Bronchial epithelial cell (primary cell): ENCODE measurements at regions not wholly inside any gene's neighbourhood (a gene's known extent, or its start where the extent isn't known, plus 50 kb on each side); places are given as distances from the start of the nearest gene placed in this dataset.

Source experiments
- DNase-seq: peaks from one replicate; pipeline ENCODE4 v3.0.0-alpha.2; 2010; ENCODE audit warnings: low read depth
- FAIRE-seq: peaks from 2 replicates; lab custom pipeline; 2011; peaks lifted over from hg19 to GRCh38; lab: Jason Lieb, UNC
- H3K27me3 ChIP-seq: 2 replicates; pipeline ENCODE4 v1.5.1; 2011; ENCODE audit warnings: low read length; ENCODE audit not compliant: control insufficient read depth, insufficient read depth
- H3K36me3 ChIP-seq: 2 replicates; pipeline ENCODE4 v1.5.1; 2011; ENCODE audit warnings: low read length; ENCODE audit not compliant: control insufficient read depth, insufficient read depth
- H3K4me3 ChIP-seq: 2 replicates; pipeline ENCODE4 v1.5.1; 2011; ENCODE audit warnings: mild to moderate bottlenecking, low read depth, low read length, control low read depth
- CTCF ChIP-seq: IDR thresholded peaks from 2 replicates; pipeline ENCODE4 v1.5.1; 2011; ENCODE audit warnings: mild to moderate bottlenecking, moderate library complexity, low read length, control low read depth, inconsistent platforms; ENCODE audit not compliant: insufficient read depth, severe bottlenecking

DNA sequence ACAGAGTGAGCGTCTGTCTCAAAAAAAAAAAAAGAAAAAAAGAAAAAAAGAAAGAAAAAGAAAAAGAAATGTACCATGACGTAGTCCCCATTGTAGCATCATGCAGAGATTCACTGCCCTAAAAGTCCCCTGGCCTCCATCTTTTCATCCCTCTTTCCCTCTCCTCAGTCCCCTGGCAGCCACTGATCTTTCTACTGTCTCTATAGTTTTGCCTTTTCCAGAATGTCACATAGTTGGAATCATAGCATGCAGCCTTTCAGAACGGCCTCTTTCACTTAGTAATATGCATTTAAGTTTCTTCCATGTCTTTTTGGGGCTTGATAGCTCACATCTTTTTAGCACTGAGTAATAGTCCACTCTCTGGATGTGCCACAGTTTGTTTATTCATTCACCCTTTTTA lies 60.5 kb upstream of the NCOR2 start:
- DNase-seq (no peak), FAIRE-seq (no peak)
- TF ChIP-seq CTCF: no peak
- H3K36me3 ChIP-seq: no peaks in the 10 kb centered on the region
- H3K4me3 ChIP-seq: no peak overlapping the region
- H3K27me3 ChIP-seq: no peaks in the 10 kb centered on the region

DNA sequence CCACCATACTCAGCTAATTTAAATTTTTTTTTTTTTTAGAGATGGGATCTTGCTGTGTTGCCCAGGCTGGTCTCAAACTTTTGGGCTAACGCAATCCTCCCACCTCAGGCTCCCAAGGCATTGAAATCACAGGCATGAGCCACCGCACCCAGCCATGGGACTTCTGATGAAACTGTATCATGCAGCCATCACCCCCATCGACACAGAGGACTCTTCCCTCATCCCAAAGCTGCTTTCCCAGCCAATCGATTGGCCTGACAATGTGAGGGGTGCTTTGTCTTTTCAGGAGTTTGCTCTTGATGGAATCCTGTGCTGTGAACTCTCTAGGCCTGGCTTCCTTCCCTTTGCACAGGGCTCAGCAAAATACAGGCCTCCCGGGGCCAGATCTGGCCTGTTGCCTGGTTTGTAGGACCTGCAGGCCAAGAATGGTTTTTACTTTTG lies 59.6 kb upstream of the NCOR2 start:
- Histone ChIP-seq H3K36me3 (no peaks in the 10 kb centered on the region), H3K27me3 (no peaks in the 10 kb centered on the region), H3K4me3 (no peak overlapping the region)
- FAIRE-seq (no peak), DNase-seq (no peak)
- no peak for TF ChIP-seq CTCF

GRCh38 chr12:124625867-124626675 lies 58.7 kb upstream of the NCOR2 start:
- Histone ChIP-seq H3K4me3 (no peak overlapping the region), H3K27me3 (no peaks in the 10 kb centered on the region), H3K36me3 (no peaks in the 10 kb centered on the region)
- peak; percentile 63 for DNase-seq
- TF ChIP-seq CTCF: no peak
- FAIRE-seq: no peak

- TF ChIP-seq CTCF: no peak
- no peak for DNase-seq
- Histone ChIP-seq H3K27me3 (no peaks in the 10 kb centered on the region), H3K4me3 (no peak overlapping the region), H3K36me3 (no peaks in the 10 kb centered on the region)
- FAIRE-seq: no peak
Observed at GRCh38 chr12:124624823-124625222, 57.4 kb upstream of the NCOR2 start.

DNA sequence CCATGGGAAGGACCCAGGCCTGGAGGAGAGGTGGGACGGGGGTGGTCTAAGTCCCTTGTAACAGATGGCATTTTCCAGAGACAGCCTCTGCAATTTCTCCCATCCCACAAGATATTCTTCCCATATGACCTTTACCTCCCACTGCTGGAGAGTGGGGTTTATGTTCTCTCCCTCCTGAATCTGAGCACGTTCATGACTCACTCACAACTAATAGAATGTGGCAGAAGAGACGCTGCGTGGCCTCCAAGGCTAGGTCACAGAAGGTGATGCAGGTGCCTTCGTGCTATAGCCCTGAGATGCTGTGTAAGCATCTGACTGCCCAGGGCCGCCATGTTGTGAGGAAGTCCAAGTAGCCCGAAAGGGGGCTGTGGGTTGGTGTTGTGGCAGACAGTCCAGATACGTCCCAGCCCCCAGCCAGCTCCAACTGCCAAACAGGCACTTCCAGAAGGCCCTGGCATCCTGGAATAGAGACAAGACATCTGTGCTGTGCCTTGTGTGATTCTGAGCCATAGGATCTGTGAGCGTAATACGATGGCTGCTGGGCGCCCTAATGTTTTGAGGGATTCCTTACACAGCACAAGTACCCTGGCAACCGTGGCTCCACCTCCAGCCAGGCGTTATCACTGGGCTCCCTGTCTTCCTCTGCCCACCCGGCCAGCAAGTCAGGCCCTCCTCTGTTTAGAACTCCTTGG lies 56.1 kb upstream of the NCOR2 start:
- no peaks in the 10 kb centered on the region for H3K36me3 ChIP-seq
- DNase-seq (no peak), FAIRE-seq (no peak)
- no peak overlapping the region for H3K4me3 ChIP-seq
- no peak for TF ChIP-seq CTCF
- H3K27me3 ChIP-seq: no peaks in the 10 kb centered on the region
